HCEC 1CT (cell line): ENCODE measurements at regions not wholly inside any gene's neighbourhood (a gene's known extent, or its start where the extent isn't known, plus 50 kb on each side); places are given as distances from the start of the nearest gene placed in this dataset.

Source experiments
- DNase-seq: peaks from one replicate; pipeline ENCODE4 v3.0.0-alpha.2; 2017

DNA sequence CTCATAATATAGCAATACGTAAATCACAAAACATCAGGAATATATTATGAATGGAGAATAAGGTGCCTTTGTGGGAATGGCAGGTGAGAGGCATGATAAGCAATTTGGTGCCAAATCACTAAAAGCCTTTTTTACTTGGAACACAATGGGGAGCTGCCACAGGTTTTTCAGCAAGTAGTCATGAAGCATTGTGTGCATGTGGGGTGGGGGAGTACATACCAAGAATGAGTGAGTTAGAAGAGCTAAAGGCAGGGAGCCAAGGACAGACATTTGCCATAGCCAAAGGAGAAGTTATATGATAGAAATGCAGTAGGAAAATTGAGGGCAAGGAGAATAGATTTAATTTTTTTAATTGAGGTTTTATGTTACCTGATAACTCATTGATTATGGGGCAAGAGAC lies 445.0 kb upstream of the SMC2 start:
- no peak for DNase-seq

GRCh38 chr9:103658156-103658555 lies 436.0 kb upstream of the SMC2 start:
- no peak for DNase-seq

DNA sequence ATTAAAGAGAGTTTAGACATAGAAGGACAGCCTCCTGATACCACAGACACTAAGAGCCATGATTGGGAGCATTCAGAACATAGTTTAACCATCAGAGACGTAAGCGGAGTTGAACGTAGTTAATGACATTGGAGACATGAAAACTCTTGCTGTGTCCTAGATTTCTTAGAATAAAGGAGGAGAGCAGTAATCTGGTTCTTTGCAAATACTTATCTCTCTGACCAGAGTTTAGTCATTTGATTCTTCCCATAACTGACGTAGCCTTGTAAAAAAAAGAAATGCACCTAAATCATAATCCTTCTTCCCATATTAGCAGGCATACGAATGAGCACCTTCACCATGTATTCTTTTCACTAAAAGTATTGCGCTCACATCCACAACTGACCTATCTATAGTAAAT lies 433.3 kb upstream of the SMC2 start:
- DNase-seq: no peak

DNA sequence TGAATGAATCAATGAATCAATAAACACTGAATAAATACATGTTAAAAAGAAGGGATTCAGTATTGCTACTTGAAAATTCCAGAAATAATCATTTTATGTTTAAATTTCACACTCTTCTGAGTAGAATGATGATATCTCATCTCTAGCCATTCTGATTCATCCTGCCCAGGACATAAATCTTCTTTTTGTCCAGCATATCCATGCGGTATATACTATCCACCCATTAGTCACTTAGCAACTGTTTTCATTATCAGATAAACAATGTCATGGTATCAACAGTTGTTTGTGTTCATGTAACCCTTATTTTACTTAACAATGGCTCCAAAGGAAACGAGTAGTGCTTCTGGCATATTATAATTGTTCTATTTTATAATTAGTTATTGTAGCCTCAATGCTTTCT lies 432.4 kb upstream of the SMC2 start:
- peak; percentile 43 for DNase-seq

GRCh38 chr9:103669296-103669695 lies 424.8 kb upstream of the SMC2 start:
- DNase-seq: no peak

DNA sequence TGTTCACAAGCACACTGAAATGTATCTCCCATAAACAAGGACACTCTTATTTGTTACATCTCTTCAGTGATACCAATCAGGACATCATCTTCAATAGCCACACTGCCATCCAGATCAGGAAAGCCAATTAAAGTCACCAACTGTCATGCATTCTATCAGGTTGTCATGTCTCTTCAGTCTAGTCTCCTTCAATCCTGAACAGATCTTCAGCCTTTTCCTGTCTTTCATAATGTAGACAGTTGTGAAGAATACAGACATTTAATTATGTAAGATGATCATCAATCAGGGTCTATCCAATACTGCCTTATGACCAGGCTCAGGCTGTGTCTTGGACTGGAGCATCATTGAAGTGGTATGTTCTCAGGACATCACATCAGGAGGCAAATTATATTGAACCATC lies 419.8 kb upstream of the SMC2 start:
- no peak for DNase-seq

DNA sequence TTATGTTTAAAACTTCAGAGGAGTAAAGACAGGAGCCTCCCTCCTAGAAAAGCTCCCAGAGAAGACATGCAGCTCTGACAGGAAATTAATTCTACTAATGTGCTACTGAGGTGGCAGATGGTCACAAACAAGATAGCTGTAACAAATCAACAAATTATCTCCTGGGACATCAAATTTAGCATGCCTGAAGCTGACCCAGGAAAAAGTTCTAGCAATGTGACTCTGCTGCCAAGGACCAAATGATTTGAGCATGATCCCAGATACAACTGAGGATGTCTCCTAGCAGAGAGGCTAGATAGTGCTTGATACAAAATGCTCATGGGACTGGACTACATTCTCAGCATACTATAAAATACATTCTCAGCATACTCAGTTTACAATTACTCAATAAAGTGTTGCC lies 413.5 kb upstream of the SMC2 start:
- DNase-seq: no peak

- no peak for DNase-seq
Measured at GRCh38 chr9:103681435-103681834, 412.7 kb upstream of the SMC2 start.

GRCh38 chr9:103700195-103700962 lies 393.7 kb upstream of the SMC2 start:
- peak; percentile 17 for DNase-seq

DNA sequence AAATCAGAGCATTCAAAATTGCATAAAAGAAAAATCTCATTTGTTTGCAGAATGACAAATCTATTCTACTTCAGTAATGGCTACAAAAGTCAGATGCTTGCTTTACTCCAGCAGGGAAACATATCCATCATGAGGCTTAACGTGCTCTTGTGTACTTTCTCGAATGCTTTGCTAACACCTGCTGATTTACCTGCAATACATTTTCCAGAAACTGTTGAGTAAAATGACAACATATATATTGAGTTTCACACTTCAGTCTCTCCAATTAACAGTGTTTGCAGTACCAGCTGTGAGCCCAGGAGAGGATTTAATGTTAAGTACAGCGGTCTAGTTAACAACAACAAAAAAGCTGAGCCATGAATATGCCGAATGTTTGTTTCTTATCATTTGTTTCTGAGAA lies 391.5 kb upstream of the SMC2 start:
- DNase-seq: no peak

DNA sequence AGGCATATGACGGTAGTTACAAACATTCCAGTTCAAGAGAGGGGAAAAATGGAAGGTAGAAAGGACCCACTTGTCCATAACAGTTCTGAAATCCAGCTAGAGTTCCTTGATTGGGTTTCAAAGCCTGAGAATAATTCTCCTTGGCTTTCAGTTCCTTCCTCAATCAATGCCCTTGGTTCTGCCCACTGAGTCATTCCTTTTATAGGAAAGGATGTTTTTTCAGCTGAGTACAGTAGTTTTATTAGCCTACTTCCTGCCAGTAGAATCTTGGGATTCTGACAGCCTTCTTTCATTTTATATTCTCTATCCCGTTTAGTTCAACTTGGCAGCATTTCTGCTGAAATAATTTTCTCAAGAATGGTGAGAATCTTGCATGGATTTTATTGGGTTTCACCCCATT lies 386.9 kb upstream of the SMC2 start:
- peak; percentile 12 for DNase-seq

GRCh38 chr9:103709366-103709765 lies 384.7 kb upstream of the SMC2 start:
- DNase-seq: no peak

DNA sequence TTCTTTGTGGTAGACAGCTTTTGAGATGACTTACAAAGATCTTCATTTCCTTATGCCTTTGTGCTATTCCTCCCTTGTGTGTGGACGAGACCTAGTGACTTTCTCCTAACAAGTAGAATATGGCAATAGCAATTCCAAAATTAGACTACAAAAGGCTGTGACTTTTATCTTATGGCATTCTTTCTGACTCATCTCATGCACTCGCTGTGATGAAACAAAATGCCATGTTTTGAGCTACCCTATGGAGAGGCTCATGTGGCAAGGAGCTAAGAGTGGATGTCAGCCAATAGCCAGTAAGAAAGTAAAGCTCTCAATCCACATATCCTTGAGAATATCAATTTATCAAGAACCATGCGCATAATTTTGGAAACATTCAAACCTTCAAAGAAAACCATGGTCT lies 380.5 kb upstream of the SMC2 start:
- DNase-seq: peak; percentile 63

DNA sequence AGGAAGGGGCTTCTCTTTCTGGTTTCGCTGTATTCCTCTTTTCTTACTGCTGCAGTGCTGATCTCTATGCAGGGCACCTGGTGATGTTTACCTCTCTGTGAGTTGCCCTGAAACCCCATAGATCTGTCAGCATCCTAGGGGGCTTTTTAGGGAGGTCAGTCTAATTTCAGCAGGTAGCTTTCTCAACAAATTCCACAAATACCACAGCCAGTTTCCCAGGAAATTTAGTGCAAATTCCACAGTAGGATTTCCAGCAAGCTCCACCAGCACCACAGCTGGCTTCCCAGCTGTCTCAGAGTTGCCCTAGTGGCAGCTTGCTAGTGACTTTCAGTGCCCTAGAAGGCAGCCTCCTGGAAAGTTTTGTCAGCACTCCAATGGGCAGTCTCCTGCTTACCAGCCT lies 379.1 kb upstream of the SMC2 start:
- DNase-seq: no peak

DNA sequence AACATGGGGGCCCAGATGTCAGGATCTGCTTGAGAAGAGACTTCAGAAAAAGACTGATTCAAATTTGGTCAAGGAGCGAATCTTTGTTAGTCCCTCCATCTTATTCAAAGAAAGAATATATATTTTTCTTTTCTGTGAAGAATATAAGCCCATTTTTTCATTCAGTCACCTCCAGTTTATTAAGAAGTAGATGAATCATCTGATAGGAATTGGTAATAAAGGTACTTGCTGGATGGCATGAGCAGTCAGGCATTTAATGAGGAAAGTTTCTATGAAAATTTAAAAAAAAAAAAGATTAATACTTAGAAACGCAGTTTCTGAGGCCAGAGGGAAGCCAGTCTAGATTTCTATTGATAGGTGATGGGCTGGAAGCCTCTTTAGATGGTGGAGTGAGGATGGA lies 373.1 kb upstream of the SMC2 start:
- DNase-seq: no peak

DNA sequence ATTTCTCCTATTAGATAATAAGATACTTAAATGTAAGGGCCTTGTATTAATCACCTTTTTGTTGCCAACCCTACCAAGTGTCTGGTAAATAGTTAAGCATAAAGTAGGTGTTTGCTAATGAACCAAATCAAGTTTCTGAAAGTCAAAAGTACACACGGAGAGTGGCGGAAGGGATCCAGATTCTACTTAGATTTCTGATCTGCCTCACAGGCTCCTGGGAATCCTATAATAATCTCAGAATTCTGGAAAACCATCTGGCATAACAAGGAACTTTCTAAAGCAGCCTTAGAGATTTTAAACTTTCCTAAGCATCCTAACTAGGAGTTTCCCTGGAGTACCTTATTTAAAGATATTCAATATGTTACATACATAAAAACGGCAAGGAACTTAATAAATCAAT lies 363.2 kb upstream of the SMC2 start:
- no peak for DNase-seq

DNA sequence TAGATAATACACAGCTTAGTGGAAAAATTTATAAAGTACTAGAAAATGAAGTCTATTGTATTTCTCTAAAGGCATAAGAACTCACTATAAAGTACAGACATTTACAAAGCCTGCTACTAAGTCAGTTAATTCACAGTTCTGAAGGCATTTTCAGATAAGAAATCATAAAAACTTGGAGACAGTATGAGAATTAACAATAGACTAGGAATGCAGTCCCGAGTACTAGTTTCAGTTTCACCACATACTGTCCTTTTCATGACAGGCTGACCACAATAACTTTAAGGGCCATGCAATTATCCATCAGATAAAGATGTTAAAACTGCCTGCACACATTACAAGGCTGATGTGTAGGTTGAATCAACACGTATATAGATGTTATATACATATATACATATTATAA lies 362.6 kb upstream of the SMC2 start:
- peak; percentile 33 for DNase-seq

DNA sequence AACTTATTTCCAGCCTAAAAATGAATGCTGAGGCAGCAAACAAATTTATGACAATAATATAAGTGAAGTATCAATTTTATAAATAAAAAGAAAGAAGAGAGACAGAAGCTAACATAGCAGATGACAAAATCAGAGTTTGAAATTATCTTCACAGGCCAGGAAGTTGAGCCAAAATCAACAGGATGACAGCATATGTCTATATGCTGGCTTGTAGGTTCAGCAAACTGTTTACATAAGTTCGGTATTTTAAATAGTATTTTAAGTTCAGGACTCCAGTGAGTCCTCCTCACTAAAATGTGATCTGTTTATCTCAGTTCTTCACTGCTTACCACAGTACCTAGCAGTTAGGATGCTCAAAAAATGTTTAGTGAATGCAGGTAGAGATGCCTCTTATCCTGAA lies 359.6 kb upstream of the SMC2 start:
- DNase-seq: no peak

DNA sequence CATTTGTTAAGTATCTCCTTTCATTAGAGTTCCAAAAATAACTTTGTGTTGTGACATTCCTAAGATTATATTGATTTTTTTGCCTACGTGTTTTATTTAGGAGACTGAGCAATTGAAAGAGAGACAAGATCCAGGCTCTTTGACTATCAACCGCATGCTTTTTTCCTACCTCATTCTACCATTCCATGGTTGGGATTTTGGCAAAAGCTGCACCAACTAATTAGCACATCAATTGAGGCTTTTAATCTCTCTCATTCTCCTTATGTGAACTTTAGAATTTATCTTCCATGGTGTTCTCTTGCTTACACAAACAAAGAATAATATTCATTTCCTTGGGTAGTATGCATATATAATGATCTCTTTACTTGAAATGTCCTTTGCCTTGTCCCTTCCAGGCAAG lies 338.7 kb upstream of the SMC2 start:
- no peak for DNase-seq

GRCh38 chr9:103755986-103756385 lies 338.1 kb upstream of the SMC2 start:
- no peak for DNase-seq

- no peak for DNase-seq
Measured at GRCh38 chr9:103757062-103757461, 337.0 kb upstream of the SMC2 start.

GRCh38 chr9:103761466-103761865 lies 332.6 kb upstream of the SMC2 start:
- no peak for DNase-seq

GRCh38 chr9:103789686-103790085 lies 304.4 kb upstream of the SMC2 start:
- DNase-seq: peak; percentile 39

DNA sequence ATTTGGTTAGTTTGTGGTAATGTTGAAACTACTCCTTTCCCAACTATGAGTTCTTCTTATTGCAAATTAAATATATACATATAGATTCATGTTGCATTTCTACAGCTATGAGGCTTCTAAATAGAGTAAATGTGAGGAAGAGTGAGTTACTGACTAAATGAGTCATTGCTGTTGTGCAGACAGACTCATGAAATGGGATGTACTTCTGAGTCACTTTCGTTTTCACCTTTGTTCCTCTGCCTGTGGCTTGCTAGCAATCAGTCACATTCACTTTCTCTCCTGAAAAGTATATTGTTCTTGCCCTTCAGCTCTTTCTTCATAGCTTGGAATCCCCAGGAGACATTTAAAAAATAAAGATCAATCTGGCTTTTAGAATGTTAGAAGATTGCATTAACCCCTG lies 295.5 kb upstream of the SMC2 start:
- DNase-seq: peak; percentile 80

- DNase-seq: no peak
Measured at GRCh38 chr9:103799959-103800358, 294.1 kb upstream of the SMC2 start.

GRCh38 chr9:103802068-103802467 lies 292.0 kb upstream of the SMC2 start:
- DNase-seq: peak; percentile 62
